ENCODE measurements at regions not wholly inside any gene's neighbourhood (a gene's known extent, or its start where the extent isn't known, plus 50 kb on each side); places are given as distances from the start of the nearest gene placed in this dataset.

DNA sequence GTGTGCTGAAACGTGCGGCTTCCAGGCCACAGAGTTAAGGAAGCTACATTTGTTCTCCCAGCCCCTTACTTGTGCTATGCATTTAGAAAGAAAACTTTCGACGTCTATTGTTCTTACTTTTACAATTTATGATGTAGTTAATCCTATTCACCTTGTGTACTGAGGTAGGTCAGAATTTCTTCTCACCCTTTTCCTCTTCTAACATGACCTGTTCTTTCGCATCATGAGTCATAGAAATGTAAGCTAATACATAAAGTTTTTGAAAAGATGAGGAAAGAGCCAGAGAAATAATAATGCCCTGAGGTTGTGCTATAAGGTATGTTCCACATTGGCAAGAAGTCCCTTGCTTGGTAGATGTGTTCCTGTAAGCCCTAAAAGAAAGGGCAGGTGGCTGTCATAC is 298.3 kb downstream of the TRIML1 start:
- TF ChIP-seq, protein P1, sequence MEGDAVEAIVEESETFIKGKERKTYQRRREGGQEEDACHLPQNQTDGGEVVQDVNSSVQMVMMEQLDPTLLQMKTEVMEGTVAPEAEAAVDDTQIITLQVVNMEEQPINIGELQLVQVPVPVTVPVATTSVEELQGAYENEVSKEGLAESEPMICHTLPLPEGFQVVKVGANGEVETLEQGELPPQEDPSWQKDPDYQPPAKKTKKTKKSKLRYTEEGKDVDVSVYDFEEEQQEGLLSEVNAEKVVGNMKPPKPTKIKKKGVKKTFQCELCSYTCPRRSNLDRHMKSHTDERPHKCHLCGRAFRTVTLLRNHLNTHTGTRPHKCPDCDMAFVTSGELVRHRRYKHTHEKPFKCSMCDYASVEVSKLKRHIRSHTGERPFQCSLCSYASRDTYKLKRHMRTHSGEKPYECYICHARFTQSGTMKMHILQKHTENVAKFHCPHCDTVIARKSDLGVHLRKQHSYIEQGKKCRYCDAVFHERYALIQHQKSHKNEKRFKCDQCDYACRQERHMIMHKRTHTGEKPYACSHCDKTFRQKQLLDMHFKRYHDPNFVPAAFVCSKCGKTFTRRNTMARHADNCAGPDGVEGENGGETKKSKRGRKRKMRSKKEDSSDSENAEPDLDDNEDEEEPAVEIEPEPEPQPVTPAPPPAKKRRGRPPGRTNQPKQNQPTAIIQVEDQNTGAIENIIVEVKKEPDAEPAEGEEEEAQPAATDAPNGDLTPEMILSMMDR (IDR thresholded peaks at IDR 0.05) = no peak
- TF ChIP-seq EP300 (IDR thresholded peaks at IDR 0.05) (no peak), POLR2AphosphoS5 (IDR thresholded peaks at IDR 0.05) (no peak), POLR2A (IDR thresholded peaks at IDR 0.05) (no peak)
